ENCODE measurements at regions not wholly inside any gene's neighbourhood (a gene's known extent, or its start where the extent isn't known, plus 50 kb on each side); places are given as distances from the start of the nearest gene placed in this dataset.

DNA sequence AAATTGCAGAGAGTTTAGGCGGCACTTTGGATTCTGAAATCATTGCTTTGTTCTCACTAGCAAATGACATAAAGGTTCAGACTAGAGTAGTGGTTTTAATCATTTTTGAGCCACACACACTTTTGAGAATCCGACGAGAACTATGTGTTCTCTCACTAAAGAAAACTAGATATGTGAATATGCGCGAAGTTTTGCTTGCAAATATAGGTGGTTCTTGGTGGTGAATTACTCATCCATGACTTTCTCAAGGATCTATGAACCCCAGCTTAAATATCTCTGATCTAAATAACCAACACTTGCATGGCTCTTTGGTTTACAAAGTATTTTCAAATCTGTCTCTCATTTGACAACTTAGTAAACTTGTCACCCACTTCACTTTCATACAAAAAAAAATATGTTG, 54.8 kb downstream of the NOG start:
- no peak for FAIRE-seq
- H3K4me1 ChIP-seq (ENCODE audit: control insufficient read depth in 2 of 3, insufficient read depth in 2 of 3, low read depth in 1 of 3, low read length in 3 of 3): no peaks in the 10 kb centered on the region
- H3K9me3 ChIP-seq (ENCODE audit: control insufficient read depth in 2 of 3, insufficient read depth in 1 of 3, low read length in 3 of 3): no peaks in the 10 kb centered on the region
- no peaks in the 10 kb centered on the region for H3K27me3 ChIP-seq (ENCODE audit: control insufficient read depth, insufficient read depth, low read length)
- no peak overlapping the region for H3K27ac ChIP-seq (ENCODE audit: low read depth in 2 of 2, low read length in 2 of 2)
- H3K4me3 ChIP-seq (ENCODE audit: low read length in 3 of 3): no peak overlapping the region
- H3K36me3 ChIP-seq (ENCODE audit: control insufficient read depth in 2 of 3, insufficient read depth in 3 of 3, low read length in 3 of 3): no peaks in the 10 kb centered on the region
- DNase-seq: no peak
- TF ChIP-seq CTCF (IDR thresholded peaks at IDR 0.05; ENCODE audit: borderline replicate concordance, extremely low read depth, insufficient read depth): no peak
- intact Hi-C loops (cut with DNase I): no loop called here
- H3K9ac ChIP-seq (ENCODE audit: low read length in 3 of 3): no peak overlapping the region

- no peaks in the 10 kb centered on the region for H3K9me3 ChIP-seq (ENCODE audit: control insufficient read depth in 2 of 3, insufficient read depth in 1 of 3, low read length in 3 of 3)
- H3K9ac ChIP-seq (ENCODE audit: low read length in 3 of 3): no peak overlapping the region
- no peaks in the 10 kb centered on the region for H3K27me3 ChIP-seq (ENCODE audit: control insufficient read depth, insufficient read depth, low read length)
- intact Hi-C loops (cut with DNase I): no loop called here
- no peaks in the 10 kb centered on the region for H3K4me1 ChIP-seq (ENCODE audit: control insufficient read depth in 2 of 3, insufficient read depth in 2 of 3, low read depth in 1 of 3, low read length in 3 of 3)
- no peaks in the 10 kb centered on the region for H3K36me3 ChIP-seq (ENCODE audit: control insufficient read depth in 2 of 3, insufficient read depth in 3 of 3, low read length in 3 of 3)
- TF ChIP-seq CTCF (IDR thresholded peaks at IDR 0.05; ENCODE audit: borderline replicate concordance, extremely low read depth, insufficient read depth): no peak
- no peak overlapping the region for H3K27ac ChIP-seq (ENCODE audit: low read depth in 2 of 2, low read length in 2 of 2)
- no peak for DNase-seq
- FAIRE-seq: no peak
- no peak overlapping the region for H3K4me3 ChIP-seq (ENCODE audit: low read length in 3 of 3)
Observed at GRCh38 chr17:56648806-56649205, 55.3 kb downstream of the NOG start.

DNA sequence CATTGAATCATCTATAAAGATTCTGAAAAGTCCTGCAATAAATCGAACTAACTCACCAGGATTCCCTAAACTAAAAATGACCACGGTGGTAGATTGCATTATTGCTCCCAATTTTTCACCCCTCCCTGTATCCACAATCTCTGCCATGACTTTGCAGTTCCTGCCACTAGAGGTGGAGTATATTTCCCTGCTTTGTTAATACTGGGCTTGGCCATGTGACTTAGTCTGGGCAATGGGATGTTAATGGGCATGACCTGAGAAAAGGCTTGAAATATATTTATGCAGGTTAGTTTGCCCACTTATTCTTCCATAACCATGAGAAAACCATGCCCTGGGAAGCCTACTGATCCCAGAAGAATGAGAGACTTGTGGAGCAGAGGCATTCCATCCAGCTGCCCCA, 59.1 kb downstream of the NOG start:
- intact Hi-C loops (cut with DNase I): no loop called here
- FAIRE-seq (no peak), DNase-seq (no peak)
- Histone ChIP-seq H3K9ac (ENCODE audit: low read length in 3 of 3) (no peak overlapping the region), H3K36me3 (ENCODE audit: control insufficient read depth in 2 of 3, insufficient read depth in 3 of 3, low read length in 3 of 3) (no peaks in the 10 kb centered on the region), H3K27ac (ENCODE audit: low read depth in 2 of 2, low read length in 2 of 2) (no peak overlapping the region), H3K4me3 (ENCODE audit: low read length in 3 of 3) (no peak overlapping the region), H3K27me3 (ENCODE audit: control insufficient read depth, insufficient read depth, low read length) (no peaks in the 10 kb centered on the region), H3K4me1 (ENCODE audit: control insufficient read depth in 2 of 3, insufficient read depth in 2 of 3, low read depth in 1 of 3, low read length in 3 of 3) (no peaks in the 10 kb centered on the region), H3K9me3 (ENCODE audit: control insufficient read depth in 2 of 3, insufficient read depth in 1 of 3, low read length in 3 of 3) (peaks cover 0 to 4% (median 3%) of the 10 kb centered on the region in 3 donors)
- no peak for TF ChIP-seq CTCF (IDR thresholded peaks at IDR 0.05; ENCODE audit: borderline replicate concordance, extremely low read depth, insufficient read depth)

- no peaks in the 10 kb centered on the region for H3K4me1 ChIP-seq (ENCODE audit: control insufficient read depth in 2 of 3, insufficient read depth in 2 of 3, low read depth in 1 of 3, low read length in 3 of 3)
- H3K9me3 ChIP-seq (ENCODE audit: control insufficient read depth in 2 of 3, insufficient read depth in 1 of 3, low read length in 3 of 3): peaks cover 0 to 4% (median 3%) of the 10 kb centered on the region in 3 donors
- H3K27ac ChIP-seq (ENCODE audit: low read depth in 2 of 2, low read length in 2 of 2): no peak overlapping the region
- FAIRE-seq (no peak), DNase-seq (peak in 3 of 5 donors; percentile 38 to 69 (median 56))
- peak; percentile 37 for TF ChIP-seq CTCF (IDR thresholded peaks at IDR 0.05; ENCODE audit: borderline replicate concordance, extremely low read depth, insufficient read depth)
- no peak overlapping the region for H3K9ac ChIP-seq (ENCODE audit: low read length in 3 of 3)
- intact Hi-C loops (cut with DNase I): no loop called here
- no peak overlapping the region for H3K4me3 ChIP-seq (ENCODE audit: low read length in 3 of 3)
- H3K36me3 ChIP-seq (ENCODE audit: control insufficient read depth in 2 of 3, insufficient read depth in 3 of 3, low read length in 3 of 3): no peaks in the 10 kb centered on the region
- H3K27me3 ChIP-seq (ENCODE audit: control insufficient read depth, insufficient read depth, low read length): no peaks in the 10 kb centered on the region
Observed at GRCh38 chr17:56653877-56654276, 60.4 kb downstream of the NOG start.
